Hepatocyte (in vitro differentiated cells): ENCODE measurements at regions not wholly inside any gene's neighbourhood (a gene's known extent, or its start where the extent isn't known, plus 50 kb on each side); places are given as distances from the start of the nearest gene placed in this dataset.

ENCODE experiments used
- EZH2phosphoT487 ChIP-seq: fragments of 200-600 bp; sonication (generic); IDR thresholded peaks from one replicate; pipeline ENCODE4 v1.6.1; 2018; ENCODE audit warnings: antibody characterized with exemption, mild to moderate bottlenecking, low read depth, moderate library complexity; ENCODE audit not compliant: unreplicated experiment, severe bottlenecking
- TF ChIP-seq, protein P1 (sequence below): fragments of 200-600 bp; sonication (generic); IDR thresholded peaks from 2 replicates; pipeline ENCODE4 v1.5.1; 2016; ENCODE audit warnings: antibody characterized with exemption, mild to moderate bottlenecking; ENCODE audit not compliant: poor library complexity

DNA sequence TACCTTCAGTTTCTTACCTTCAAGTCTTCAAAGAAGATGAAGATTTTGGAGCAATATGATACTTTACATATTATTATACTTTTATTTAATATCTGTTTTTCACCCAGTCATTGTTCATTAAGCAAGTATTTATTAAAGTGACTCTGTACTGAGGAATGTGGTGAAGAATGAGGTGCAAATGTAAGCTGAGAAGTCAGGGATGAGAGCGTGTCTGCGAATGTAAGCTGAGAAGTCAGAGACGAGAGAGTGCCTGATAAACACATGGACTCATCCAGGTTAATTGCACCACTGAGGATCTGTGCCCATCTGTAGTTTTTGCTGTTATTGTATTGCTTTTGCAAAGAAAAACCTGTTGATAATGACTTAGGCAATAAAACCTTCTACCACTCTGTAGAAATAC is 211.9 kb upstream of the FAR2 start:
- TF ChIP-seq, protein P1, sequence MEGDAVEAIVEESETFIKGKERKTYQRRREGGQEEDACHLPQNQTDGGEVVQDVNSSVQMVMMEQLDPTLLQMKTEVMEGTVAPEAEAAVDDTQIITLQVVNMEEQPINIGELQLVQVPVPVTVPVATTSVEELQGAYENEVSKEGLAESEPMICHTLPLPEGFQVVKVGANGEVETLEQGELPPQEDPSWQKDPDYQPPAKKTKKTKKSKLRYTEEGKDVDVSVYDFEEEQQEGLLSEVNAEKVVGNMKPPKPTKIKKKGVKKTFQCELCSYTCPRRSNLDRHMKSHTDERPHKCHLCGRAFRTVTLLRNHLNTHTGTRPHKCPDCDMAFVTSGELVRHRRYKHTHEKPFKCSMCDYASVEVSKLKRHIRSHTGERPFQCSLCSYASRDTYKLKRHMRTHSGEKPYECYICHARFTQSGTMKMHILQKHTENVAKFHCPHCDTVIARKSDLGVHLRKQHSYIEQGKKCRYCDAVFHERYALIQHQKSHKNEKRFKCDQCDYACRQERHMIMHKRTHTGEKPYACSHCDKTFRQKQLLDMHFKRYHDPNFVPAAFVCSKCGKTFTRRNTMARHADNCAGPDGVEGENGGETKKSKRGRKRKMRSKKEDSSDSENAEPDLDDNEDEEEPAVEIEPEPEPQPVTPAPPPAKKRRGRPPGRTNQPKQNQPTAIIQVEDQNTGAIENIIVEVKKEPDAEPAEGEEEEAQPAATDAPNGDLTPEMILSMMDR, result no peak
- TF ChIP-seq EZH2phosphoT487, result no peak
